Gastroesophageal sphincter (tissue), 3 donors: ENCODE measurements at regions not wholly inside any gene's neighbourhood (a gene's known extent, or its start where the extent isn't known, plus 50 kb on each side); places are given as distances from the start of the nearest gene placed in this dataset.

ENCODE experiments used
- CTCF ChIP-seq, 4 experiments: fragments of 200-600 bp in 2 of 4; fragments of 450-650 bp in 2 of 4; sonication (generic) in 1 of 4; IDR thresholded peaks; one replicate each; pipeline ENCODE4 v1.5.1; 2017 to 2019; ENCODE audit warnings: antibody characterized with exemption in 4 of 4, mild to moderate bottlenecking in 2 of 4, moderate library complexity in 2 of 4
- EP300 ChIP-seq: sonication (generic); formaldehyde crosslinking; IDR thresholded peaks from one replicate; pipeline ENCODE4 v1.6.1; 2017; ENCODE audit warnings: antibody characterized with exemption, mild to moderate bottlenecking
- POLR2A ChIP-seq, 2 donors: fragments of 450-650 bp; IDR thresholded peaks; one replicate each; pipeline ENCODE4 v1.6.1; 2017; ENCODE audit warnings: antibody characterized with exemption in 2 of 2, mild to moderate bottlenecking in 2 of 2, moderate library complexity in 1 of 2

GRCh38 chr12:102334765-102335164 is 137.1 kb upstream of the PMCH start:
- no peak for TF ChIP-seq CTCF (IDR thresholded peaks at IDR 0.05)
- no peak for TF ChIP-seq POLR2A (IDR thresholded peaks at IDR 0.05)
- no peak for TF ChIP-seq EP300
